SK-N-SH (cell line): ENCODE measurements at regions not wholly inside any gene's neighbourhood (a gene's known extent, or its start where the extent isn't known, plus 50 kb on each side); places are given as distances from the start of the nearest gene placed in this dataset.
"Not testable (repeated sequence)": the region's sequence is repeated elsewhere in the genome, so short reads cannot be mapped to it uniquely, and the experiment has no call there.

Experiments used
- CTCF ChIA-PET: fragments of 300-600, 350-600 bp; formaldehyde crosslinking; extraction: SDS; loops from one replicate; lab custom pipeline; 2021; lab: Yijun Ruan, JAX
- POLR2A ChIA-PET: fragments of 350-600 bp; sonication (Branson Sonifier 250); formaldehyde crosslinking; extraction: SDS; loops from one replicate; lab custom pipeline; 2020; ENCODE audit warnings: antibody characterized with exemption, inconsistent platforms; lab: Yijun Ruan, JAX
- DNase-seq: peaks from one replicate; pipeline ENCODE4 v3.0.0; 2012
- H2AFZ ChIP-seq: fragments of 200-600 bp; sonication (generic); 2 replicates; pipeline ENCODE4 v1.8.1; 2016; ENCODE audit warnings: antibody characterized with exemption, mild to moderate bottlenecking, low read depth
- H3F3A ChIP-seq: fragments of 200-600 bp; sonication (generic); replicated peaks from 2 replicates; pipeline ENCODE3; 2016; ENCODE audit warnings: antibody characterized with exemption, mild to moderate bottlenecking; ENCODE audit not compliant: insufficient read depth
- H3K27ac ChIP-seq, 2 experiments: fragments of 200-500 bp in 1 of 2; fragments of 200-600 bp in 1 of 2; sonication (Bioruptor generic) in 1 of 2; sonication (generic), shearing (Covaris generic) in 1 of 2; 2 replicates each; pipeline versions ENCODE4 v1.5.1 to v1.6.1; 2014 to 2016; ENCODE audit warnings: low read depth in 2 of 2, inconsistent platforms in 1 of 2, low read length in 1 of 2, mild to moderate bottlenecking in 1 of 2, mixed read lengths in 1 of 2
- H3K27me3 ChIP-seq: fragments of 200-600 bp; sonication (generic), shearing (Covaris generic); 2 replicates; pipeline ENCODE4 v1.6.1; 2016; ENCODE audit warnings: mixed run types; ENCODE audit not compliant: insufficient read depth
- H3K36me3 ChIP-seq, 2 experiments: fragments of 200-500 bp in 1 of 2; fragments of 200-600 bp in 1 of 2; sonication (Bioruptor generic) in 1 of 2; sonication (generic) in 1 of 2; replicated peaks in 1 of 2; 2 replicates each; pipeline versions ENCODE3 to v1.5.1; 2014 to 2016; ENCODE audit warnings: low read length in 1 of 2, mild to moderate bottlenecking in 1 of 2; ENCODE audit not compliant: insufficient read depth in 2 of 2, control insufficient read depth in 1 of 2
- H3K4me1 ChIP-seq, 2 experiments: fragments of 200-500 bp in 1 of 2; fragments of 200-600 bp in 1 of 2; sonication (Bioruptor generic) in 1 of 2; sonication (generic), shearing (Covaris generic) in 1 of 2; 2 replicates each; pipeline versions ENCODE4 v1.5.1 to v1.6.1; 2014 to 2016; ENCODE audit warnings: low read depth in 1 of 2, low read length in 1 of 2, mixed run types in 1 of 2; ENCODE audit not compliant: insufficient read depth in 2 of 2, control insufficient read depth in 1 of 2
- H3K4me2 ChIP-seq: fragments of 200-600 bp; sonication (generic), shearing (Covaris generic); 2 replicates; pipeline ENCODE4 v1.6.1; 2017; ENCODE audit warnings: mixed run types
- H3K4me3 ChIP-seq, 2 experiments: fragments of 200-500 bp in 1 of 2; fragments of 200-600 bp in 1 of 2; sonication (Bioruptor generic) in 1 of 2; sonication (generic), shearing (Covaris generic) in 1 of 2; 2 replicates each; pipeline versions ENCODE4 v1.5.1 to v1.8.1; 2014 to 2016; ENCODE audit warnings: low read depth in 2 of 2, inconsistent platforms in 1 of 2, low read length in 1 of 2, mild to moderate bottlenecking in 1 of 2, mixed read lengths in 1 of 2, moderate library complexity in 1 of 2
- H3K79me2 ChIP-seq: fragments of 200-600 bp; sonication (generic); 2 replicates; pipeline ENCODE4 v1.8.1; 2017; ENCODE audit warnings: mild to moderate bottlenecking; ENCODE audit not compliant: insufficient read depth
- H3K9ac ChIP-seq: fragments of 200-600 bp; sonication (generic); 2 replicates; pipeline ENCODE4 v1.6.1; 2017; ENCODE audit warnings: mixed run types
- H3K9me2 ChIP-seq: fragments of 200-600 bp; sonication (generic); 2 replicates; pipeline ENCODE4 v1.6.1; 2017; ENCODE audit warnings: mixed run types
- H3K9me3 ChIP-seq: fragments of 200-600 bp; sonication (generic); 2 replicates; pipeline ENCODE4 v1.6.1; 2017; ENCODE audit warnings: mixed run types, mild to moderate bottlenecking, moderate library complexity
- H4K20me1 ChIP-seq: fragments of 200-600 bp; sonication (generic); 2 replicates; pipeline ENCODE4 v1.6.1; 2017; ENCODE audit warnings: mild to moderate bottlenecking, mixed run types; ENCODE audit not compliant: insufficient read depth
- CTCF ChIP-seq: fragments of 200-600 bp; sonication (generic); IDR thresholded peaks from 2 replicates; pipeline ENCODE4 v1.6.1; 2017; ENCODE audit warnings: antibody characterized with exemption, mild to moderate bottlenecking, moderate library complexity
- GATA2 ChIP-seq: sonication (generic); formaldehyde crosslinking; IDR thresholded peaks from 2 replicates; pipeline ENCODE4 v1.5.0; 2020; ENCODE audit warnings: mild to moderate bottlenecking, missing genetic modification reagents
- JUND ChIP-seq: IDR thresholded peaks from 2 replicates; pipeline ENCODE4 v1.4.0; 2012
- MEF2A ChIP-seq: IDR thresholded peaks from 2 replicates; pipeline ENCODE4 v1.4.0; 2012; ENCODE audit warnings: low read depth, borderline replicate concordance
- POLR2AphosphoS5 ChIP-seq: IDR thresholded peaks from 2 replicates; pipeline ENCODE4 v1.6.1; 2012; ENCODE audit warnings: low read depth, low read length
- RAD21 ChIP-seq: IDR thresholded peaks from 2 replicates; pipeline ENCODE4 v1.6.1; 2012; ENCODE audit warnings: mild to moderate bottlenecking, low read length
- RXRA ChIP-seq: IDR thresholded peaks from 2 replicates; pipeline ENCODE4 v1.4.0; 2012; ENCODE audit warnings: low read depth, mild to moderate bottlenecking, borderline replicate concordance
- SMC3 ChIP-seq: IDR thresholded peaks from 2 replicates; pipeline ENCODE4 v1.6.1; 2012; ENCODE audit warnings: low read depth, low read length, improper control_type of control experiment
- TAF1 ChIP-seq: IDR thresholded peaks from 2 replicates; pipeline ENCODE4 v1.6.1; 2012; ENCODE audit warnings: low read depth, mild to moderate bottlenecking, low read length, moderate library complexity, borderline replicate concordance
- TCF12 ChIP-seq: IDR thresholded peaks from 2 replicates; pipeline ENCODE4 v1.4.0; 2012
- TEAD4 ChIP-seq: IDR thresholded peaks from 2 replicates; pipeline ENCODE4 v1.4.0; 2012; ENCODE audit warnings: mild to moderate bottlenecking, borderline replicate concordance; ENCODE audit not compliant: insufficient read depth
- USF1 ChIP-seq: IDR thresholded peaks from 2 replicates; pipeline ENCODE4 v1.4.0; 2012; ENCODE audit warnings: low read depth, borderline replicate concordance
- USF2 ChIP-seq: fragments of 150-350 bp; IDR thresholded peaks from 2 replicates; pipeline ENCODE4 v1.6.1; 2017; ENCODE audit warnings: antibody characterized with exemption, low read length, low read depth, borderline replicate concordance
- YY1 ChIP-seq: IDR thresholded peaks from 2 replicates; pipeline ENCODE4 v1.4.0; 2012; ENCODE audit warnings: low read depth, mild to moderate bottlenecking
- ZBTB33 ChIP-seq: IDR thresholded peaks from 2 replicates; pipeline ENCODE4 v1.4.0; 2012; ENCODE audit warnings: low read depth, borderline replicate concordance
- WGBS: methylation state at CpG from one replicate; pipeline ENCODE4 v1.1.6; 2017; ENCODE audit warnings: low lambda C conversion rate; 5-methylcytosine and 5-hydroxymethylcytosine counted together

- ChIA-PET POLR2A (no interaction called here), CTCF (interaction anchor here (1.0 to 3.4 kb wide), 4 partner anchors 12 to 465 kb away, joined by 3 to 28 read pairs (median 4); no protein-coding TSS in a partner anchor)
- Histone ChIP-seq H3K4me1 (no peaks in the 10 kb centered on the region), H3K36me3 (no peaks in the 10 kb centered on the region), H4K20me1 (no peaks in the 10 kb centered on the region), H2AFZ (no peak overlapping the region), H3K4me3 (no peak overlapping the region), H3K9me3 (no peaks in the 10 kb centered on the region), H3K4me2 (no peak overlapping the region), H3F3A (no peaks in the 10 kb centered on the region), H3K9me2 (no peaks in the 10 kb centered on the region), H3K9ac (no peak overlapping the region), H3K27me3 (no peaks in the 10 kb centered on the region), H3K27ac (no peak overlapping the region), H3K79me2 (no peaks in the 10 kb centered on the region)
- 50% methylated on average over 3 of the region's 3 CpGs for WGBS
- DNase-seq = peak; percentile 14
- TF ChIP-seq CTCF (peak; percentile 36; the same call in 1 of the 2 replicates), USF1 (no peak)
Measured at GRCh38 chr10:23981520-23982309, 227.2 kb upstream of the KIAA1217 start.

- H3K4me2 ChIP-seq, H4K20me1 ChIP-seq, H3K4me3 ChIP-seq, H3F3A ChIP-seq, H3K9me2 ChIP-seq, H3K9ac ChIP-seq, H3K79me2 ChIP-seq, H3K27ac ChIP-seq, H3K9me3 ChIP-seq, POLR2A ChIA-PET, H3K36me3 ChIP-seq, DNase-seq, H2AFZ ChIP-seq, H3K27me3 ChIP-seq, H3K4me1 ChIP-seq: not testable (repeated sequence)
- CTCF ChIA-PET = interaction anchor here (1.1 to 1.5 kb wide), 3 partner anchors 11 to 213 kb away, joined by 3 to 4 read pairs (median 3); no protein-coding TSS in a partner anchor
- WGBS = 9% methylated on average over 1 of the region's 1 CpG
Measured at GRCh38 chr10:23984405-23984804, 224.5 kb upstream of the KIAA1217 start.

- Histone ChIP-seq H3K4me1 (no peaks in the 10 kb centered on the region), H3K4me3 (no peak overlapping the region), H3F3A (no peaks in the 10 kb centered on the region), H3K27me3 (no peaks in the 10 kb centered on the region), H2AFZ (no peak overlapping the region), H3K79me2 (no peaks in the 10 kb centered on the region), H3K9me2 (no peaks in the 10 kb centered on the region), H4K20me1 (no peaks in the 10 kb centered on the region), H3K4me2 (no peak overlapping the region), H3K36me3 (no peaks in the 10 kb centered on the region), H3K9me3 (no peaks in the 10 kb centered on the region), H3K9ac (no peak overlapping the region), H3K27ac (no peak overlapping the region)
- POLR2A ChIA-PET = no interaction called here
- CTCF ChIA-PET = no interaction called here
- no peak for DNase-seq
- WGBS = 77% methylated on average over 7 of the region's 7 CpGs
- TF ChIP-seq RXRA = no peak
- TF ChIP-seq POLR2AphosphoS5 = no peak
- no peak for TF ChIP-seq ZBTB33
- TF ChIP-seq RAD21 = no peak
- no peak for TF ChIP-seq TAF1
- TF ChIP-seq USF1 = no peak
- TF ChIP-seq JUND = no peak
- no peak for TF ChIP-seq USF2
- no peak for TF ChIP-seq MEF2A
- no peak for TF ChIP-seq GATA2 (CRISPR knock-in tag)
- no peak for TF ChIP-seq TEAD4
- TF ChIP-seq YY1 = no peak
- TF ChIP-seq TCF12 = no peak
- TF ChIP-seq SMC3 = no peak
Measured at GRCh38 chr10:23988006-23988405, 220.9 kb upstream of the KIAA1217 start.
